IMR-90 (cell line): ENCODE measurements at regions not wholly inside any gene's neighbourhood (a gene's known extent, or its start where the extent isn't known, plus 50 kb on each side); places are given as distances from the start of the nearest gene placed in this dataset.

Experiments used
- ATAC-seq: fragments of 200-7000 bp; cut with Tn5 transposase; 2 replicates; pipeline ENCODE4 v1.9.1; 2020; ENCODE audit warnings: low read depth, mild to moderate bottlenecking, moderate library complexity
- BruUV-seq: library from RNA; stranded (reverse); fragments of 400-500 nt; replicated peaks from 2 replicates; lab custom pipeline; 2021; lab: Mats Ljungman, UMichigan
- CTCF ChIA-PET: fragments of 300-600 bp; formaldehyde crosslinking; extraction: SDS; loops from one replicate; lab custom pipeline; 2021; ENCODE audit warnings: antibody characterized with exemption; lab: Yijun Ruan, JAX
- POLR2A ChIA-PET: fragments of 300-600 bp; sonication (Branson Sonifier 250); formaldehyde crosslinking; loops from one replicate; lab custom pipeline; 2022; ENCODE audit warnings: antibody characterized with exemption; ENCODE audit not compliant: unreplicated experiment; lab: Charles Lee
- DNase-seq: peaks from one replicate; pipeline ENCODE4 v3.0.0; 2013
- H2AFZ ChIP-seq: replicated peaks from 2 replicates; pipeline ENCODE3; 2013; ENCODE audit warnings: low read length, mild to moderate bottlenecking; ENCODE audit not compliant: poor library complexity
- H2AK5ac ChIP-seq: 2 replicates; pipeline ENCODE4 v1.6.1; 2013; ENCODE audit warnings: low read depth, low read length, inconsistent platforms
- H2AK9ac ChIP-seq: replicated peaks from 2 replicates; pipeline ENCODE3; 2013; ENCODE audit warnings: mild to moderate bottlenecking, low read depth, low read length, moderate library complexity; ENCODE audit not compliant: poor library complexity
- H2BK120ac ChIP-seq: 2 replicates; pipeline ENCODE4 v1.6.1; 2013; ENCODE audit warnings: low read depth, low read length, inconsistent platforms
- H2BK15ac ChIP-seq: 3 replicates; pipeline ENCODE4 v1.6.1; 2013; ENCODE audit warnings: low read depth, low read length, inconsistent platforms
- H2BK20ac ChIP-seq: 2 replicates; pipeline ENCODE4 v1.6.1; 2013; ENCODE audit warnings: low read depth, mild to moderate bottlenecking, inconsistent platforms, low read length, moderate library complexity
- H2BK5ac ChIP-seq: 2 replicates; pipeline ENCODE4 v1.6.1; 2013; ENCODE audit warnings: mild to moderate bottlenecking, low read depth, low read length, inconsistent platforms; ENCODE audit not compliant: poor library complexity, severe bottlenecking
- H3K14ac ChIP-seq: replicated peaks from 2 replicates; pipeline ENCODE4 v1.6.1; 2013; ENCODE audit warnings: low read depth, low read length, inconsistent platforms
- H3K18ac ChIP-seq: 2 replicates; pipeline ENCODE4 v1.6.1; 2013; ENCODE audit warnings: low read depth, low read length, control low read depth
- H3K23ac ChIP-seq: 2 replicates; pipeline ENCODE4 v1.6.1; 2013; ENCODE audit warnings: low read depth, low read length, inconsistent platforms
- H3K27ac ChIP-seq: 2 replicates; pipeline ENCODE4 v1.5.1; 2013; ENCODE audit warnings: mild to moderate bottlenecking, control low read depth, low read length; ENCODE audit not compliant: insufficient read depth
- H3K27me3 ChIP-seq: 2 replicates; pipeline ENCODE4 v1.6.1; 2013; ENCODE audit warnings: low read length; ENCODE audit not compliant: control insufficient read depth, insufficient read depth
- H3K36me3 ChIP-seq: 2 replicates; pipeline ENCODE4 v1.6.1; 2013; ENCODE audit warnings: low read length, mixed read lengths; ENCODE audit not compliant: control insufficient read depth, insufficient read depth
- H3K4ac ChIP-seq: 2 replicates; pipeline ENCODE4 v1.6.1; 2013; ENCODE audit warnings: low read depth, low read length, inconsistent platforms
- H3K4me1 ChIP-seq: 2 replicates; pipeline ENCODE4 v1.6.1; 2013; ENCODE audit warnings: low read length, mixed read lengths; ENCODE audit not compliant: control insufficient read depth, insufficient read depth
- H3K4me2 ChIP-seq: 2 replicates; pipeline ENCODE4 v1.6.1; 2013; ENCODE audit warnings: low read depth, mild to moderate bottlenecking, control low read depth, low read length, moderate library complexity
- H3K4me3 ChIP-seq: 2 replicates; pipeline ENCODE4 v1.5.1; 2013; ENCODE audit warnings: low read depth, mild to moderate bottlenecking, control low read depth, low read length, moderate library complexity; ENCODE audit not compliant: insufficient read depth
- H3K56ac ChIP-seq: 2 replicates; pipeline ENCODE4 v1.6.1; 2013; ENCODE audit warnings: low read length, inconsistent platforms; ENCODE audit not compliant: insufficient read depth; ENCODE audit errors: extremely low read depth
- H3K79me1 ChIP-seq, 2 experiments: 2 replicates each; pipeline ENCODE4 v1.6.1; 2013; ENCODE audit warnings: low read length in 2 of 2, inconsistent platforms in 1 of 2, low read depth in 1 of 2
- H3K9ac ChIP-seq: 2 replicates; pipeline ENCODE4 v1.6.1; 2013; ENCODE audit warnings: low read depth, low read length, control low read depth
- H3K9me1 ChIP-seq: 2 replicates; pipeline ENCODE4 v1.6.1; 2013; ENCODE audit warnings: low read length, inconsistent platforms; ENCODE audit not compliant: insufficient read depth
- H3K9me3 ChIP-seq: 2 replicates; pipeline ENCODE4 v1.6.1; 2013; ENCODE audit warnings: low read length; ENCODE audit not compliant: control insufficient read depth, insufficient read depth
- H4K20me1 ChIP-seq: 2 replicates; pipeline ENCODE4 v1.6.1; 2013; ENCODE audit warnings: low read length, inconsistent platforms; ENCODE audit not compliant: insufficient read depth
- H4K5ac ChIP-seq: 2 replicates; pipeline ENCODE4 v1.6.1; 2013; ENCODE audit warnings: mild to moderate bottlenecking, low read depth, low read length, control low read depth
- H4K8ac ChIP-seq, 2 experiments: 2 replicates each; pipeline ENCODE4 v1.6.1; 2013; ENCODE audit warnings: low read depth in 2 of 2, low read length in 2 of 2, control low read depth in 1 of 2, inconsistent platforms in 1 of 2
- H4K91ac ChIP-seq: 2 replicates; pipeline ENCODE4 v1.6.1; 2013; ENCODE audit warnings: low read depth, low read length, inconsistent platforms; ENCODE audit not compliant: insufficient read depth
- CEBPB ChIP-seq: IDR thresholded peaks from 2 replicates; pipeline ENCODE4 v1.6.1; 2012; ENCODE audit warnings: low read depth, low read length, improper control_type of control experiment
- CHD1 ChIP-seq: IDR thresholded peaks from 2 replicates; pipeline ENCODE4 v1.6.1; 2012; ENCODE audit warnings: low read depth, low read length, improper control_type of control experiment
- FOS ChIP-seq: fragments of 150-350 bp; IDR thresholded peaks from 2 replicates; pipeline ENCODE4 v1.6.1; 2016; ENCODE audit warnings: low read depth, low read length
- MAFK ChIP-seq: IDR thresholded peaks from 2 replicates; pipeline ENCODE4 v1.6.1; 2012; ENCODE audit warnings: low read depth, low read length, improper control_type of control experiment
- NFE2L2 ChIP-seq: fragments of 150-350 bp; IDR thresholded peaks from 2 replicates; pipeline ENCODE4 v1.6.1; 2016; ENCODE audit warnings: low read depth, mild to moderate bottlenecking, low read length
- POLR2A ChIP-seq: IDR thresholded peaks from 2 replicates; pipeline ENCODE4 v1.6.1; 2012; ENCODE audit warnings: mild to moderate bottlenecking, low read depth, low read length
- RAD21 ChIP-seq: IDR thresholded peaks from 2 replicates; pipeline ENCODE4 v1.6.1; 2012; ENCODE audit warnings: low read length, improper control_type of control experiment
- RFX5 ChIP-seq: IDR thresholded peaks from 2 replicates; pipeline ENCODE4 v1.8.0; 2012; ENCODE audit warnings: low read depth, mild to moderate bottlenecking, low read length, moderate library complexity
- WGBS, 2 experiments: methylation state at CpG; one replicate each; pipeline versions ENCODE4 v1.1.5 to v1.1.7; 2013; ENCODE audit warnings: missing lambda C conversion rate in 2 of 2; ENCODE audit not compliant: insufficient read length in 1 of 2; ENCODE audit errors: extremely low coverage in 2 of 2; 5-methylcytosine and 5-hydroxymethylcytosine counted together
- dilution Hi-C: fragments of 300-500 bp; cut with HindIII; formaldehyde crosslinking; loops from one replicate; pipeline ENCODE4 v1.14.3; 2018; ENCODE audit warnings: low sequenced_read_pairs; ENCODE audit not compliant: unreplicated experiment
- in situ Hi-C: fragments of 300-500 bp; cut with MboI; formaldehyde crosslinking; loops from 3 replicates; pipeline ENCODE4 v1.14.3; 2019; ENCODE audit warnings: low sequenced_read_pairs, inconsistent platforms, mixed read lengths
- intact Hi-C: fragments of 100-400 bp; cut with micrococcal nuclease; formaldehyde crosslinking; loops from 2 replicates; pipeline ENCODE4 v1.10.0; 2022
- TF ChIP-seq, protein P1 (sequence below): conservative IDR thresholded peaks from 2 replicates; pipeline ENCODE4 v1.5.1; 2012; ENCODE audit warnings: mild to moderate bottlenecking, low read depth, low read length, improper control_type of control experiment
- TF ChIP-seq, protein P2 (sequence below): fragments of 150-350 bp; IDR thresholded peaks from 2 replicates; pipeline ENCODE4 v1.6.1; 2017; ENCODE audit warnings: mild to moderate bottlenecking, antibody characterized with exemption, low read length, low read depth
- TF ChIP-seq, protein P3 (sequence below): fragments of 150-350 bp; IDR thresholded peaks from 2 replicates; pipeline ENCODE4 v1.6.1; 2016; ENCODE audit warnings: low read depth, mild to moderate bottlenecking, low read length, moderate library complexity, borderline replicate concordance

DNA sequence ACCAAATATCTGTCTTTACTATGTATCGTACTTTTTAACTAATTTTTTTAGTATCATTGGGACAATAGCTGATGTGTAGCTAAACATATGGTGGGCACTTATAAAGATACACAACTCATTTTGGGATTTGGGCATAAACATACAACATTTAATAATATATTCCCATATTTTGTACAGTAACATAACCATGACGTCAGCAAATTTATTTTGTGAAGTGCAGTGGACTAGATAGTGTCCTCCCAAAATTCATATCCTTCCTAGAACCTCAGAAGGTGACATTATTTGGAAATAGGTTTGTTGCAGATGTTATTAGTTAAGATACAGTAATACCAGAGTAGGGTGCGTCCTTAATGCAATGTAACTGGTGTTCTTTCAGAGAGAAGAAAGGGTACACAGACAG lies 356.7 kb downstream of the CDH7 start:
- intact Hi-C loops = no loop called here
- no CpG with 5 or more reads among the region's 3 CpGs for WGBS, 2 experiments
- H3K79me1 ChIP-seq = no peaks in the 10 kb centered on the region

More for the DNA sequence above, 356.7 kb downstream of the CDH7 start:
- no peak overlapping the region for H4K8ac ChIP-seq
- ChIA-PET CTCF (no interaction called here), POLR2A (no interaction called here)
- no peak overlapping the region for H3K27ac ChIP-seq
- no peak overlapping the region for H4K5ac ChIP-seq
- H3K4me3 ChIP-seq = no peak overlapping the region
- H3K14ac ChIP-seq = no peak overlapping the region
- H3K23ac ChIP-seq = no peak overlapping the region
- no peak overlapping the region for H2BK20ac ChIP-seq
- H2BK120ac ChIP-seq = no peak overlapping the region
- H2BK5ac ChIP-seq = no peak overlapping the region
- no peaks in the 10 kb centered on the region for H3K36me3 ChIP-seq
- H2AK5ac ChIP-seq = no peak overlapping the region
- no peak overlapping the region for H3K4me2 ChIP-seq
- H3K18ac ChIP-seq = no peak overlapping the region
- H3K27me3 ChIP-seq = no peaks in the 10 kb centered on the region
- no peak overlapping the region for H2BK15ac ChIP-seq
- H2AFZ ChIP-seq = no peak overlapping the region
- no peaks in the 10 kb centered on the region for H4K20me1 ChIP-seq
- H3K9me3 ChIP-seq = peaks cover 2% of the 10 kb centered on the region; the same call in 1 of the 2 replicates
- in situ Hi-C loops (no loop called here), dilution Hi-C loops (no loop called here)
- no peak overlapping the region for H3K56ac ChIP-seq
- no peak overlapping the region for H3K9ac ChIP-seq
- DNase-seq = no peak
- H3K4ac ChIP-seq = no peak overlapping the region
- H2AK9ac ChIP-seq = no peak overlapping the region
- no TSS peak for BruUV-seq
- TF ChIP-seq CHD1 = no peak
- TF ChIP-seq, protein P1, sequence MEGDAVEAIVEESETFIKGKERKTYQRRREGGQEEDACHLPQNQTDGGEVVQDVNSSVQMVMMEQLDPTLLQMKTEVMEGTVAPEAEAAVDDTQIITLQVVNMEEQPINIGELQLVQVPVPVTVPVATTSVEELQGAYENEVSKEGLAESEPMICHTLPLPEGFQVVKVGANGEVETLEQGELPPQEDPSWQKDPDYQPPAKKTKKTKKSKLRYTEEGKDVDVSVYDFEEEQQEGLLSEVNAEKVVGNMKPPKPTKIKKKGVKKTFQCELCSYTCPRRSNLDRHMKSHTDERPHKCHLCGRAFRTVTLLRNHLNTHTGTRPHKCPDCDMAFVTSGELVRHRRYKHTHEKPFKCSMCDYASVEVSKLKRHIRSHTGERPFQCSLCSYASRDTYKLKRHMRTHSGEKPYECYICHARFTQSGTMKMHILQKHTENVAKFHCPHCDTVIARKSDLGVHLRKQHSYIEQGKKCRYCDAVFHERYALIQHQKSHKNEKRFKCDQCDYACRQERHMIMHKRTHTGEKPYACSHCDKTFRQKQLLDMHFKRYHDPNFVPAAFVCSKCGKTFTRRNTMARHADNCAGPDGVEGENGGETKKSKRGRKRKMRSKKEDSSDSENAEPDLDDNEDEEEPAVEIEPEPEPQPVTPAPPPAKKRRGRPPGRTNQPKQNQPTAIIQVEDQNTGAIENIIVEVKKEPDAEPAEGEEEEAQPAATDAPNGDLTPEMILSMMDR = no peak
- TF ChIP-seq RAD21 = no peak
- TF ChIP-seq, protein P2, sequence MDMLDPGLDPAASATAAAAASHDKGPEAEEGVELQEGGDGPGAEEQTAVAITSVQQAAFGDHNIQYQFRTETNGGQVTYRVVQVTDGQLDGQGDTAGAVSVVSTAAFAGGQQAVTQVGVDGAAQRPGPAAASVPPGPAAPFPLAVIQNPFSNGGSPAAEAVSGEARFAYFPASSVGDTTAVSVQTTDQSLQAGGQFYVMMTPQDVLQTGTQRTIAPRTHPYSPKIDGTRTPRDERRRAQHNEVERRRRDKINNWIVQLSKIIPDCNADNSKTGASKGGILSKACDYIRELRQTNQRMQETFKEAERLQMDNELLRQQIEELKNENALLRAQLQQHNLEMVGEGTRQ = no peak
- no peak for TF ChIP-seq POLR2A
- TF ChIP-seq, protein P3, sequence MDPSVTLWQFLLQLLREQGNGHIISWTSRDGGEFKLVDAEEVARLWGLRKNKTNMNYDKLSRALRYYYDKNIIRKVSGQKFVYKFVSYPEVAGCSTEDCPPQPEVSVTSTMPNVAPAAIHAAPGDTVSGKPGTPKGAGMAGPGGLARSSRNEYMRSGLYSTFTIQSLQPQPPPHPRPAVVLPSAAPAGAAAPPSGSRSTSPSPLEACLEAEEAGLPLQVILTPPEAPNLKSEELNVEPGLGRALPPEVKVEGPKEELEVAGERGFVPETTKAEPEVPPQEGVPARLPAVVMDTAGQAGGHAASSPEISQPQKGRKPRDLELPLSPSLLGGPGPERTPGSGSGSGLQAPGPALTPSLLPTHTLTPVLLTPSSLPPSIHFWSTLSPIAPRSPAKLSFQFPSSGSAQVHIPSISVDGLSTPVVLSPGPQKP = no peak
- TF ChIP-seq CEBPB = no peak
- peak; percentile 92 for TF ChIP-seq MAFK
- TF ChIP-seq RFX5 = no peak
- no peak for TF ChIP-seq FOS
- TF ChIP-seq NFE2L2 = 0 out of 2 replicates have a peak, but pooled peaks have one; percentile 12
- no peaks in the 10 kb centered on the region for H3K9me1 ChIP-seq
- H4K91ac ChIP-seq = no peak overlapping the region
- no peaks in the 10 kb centered on the region for H3K4me1 ChIP-seq
- no peak for ATAC-seq
